ENCODE measurements at regions not wholly inside any gene's neighbourhood (a gene's known extent, or its start where the extent isn't known, plus 50 kb on each side); places are given as distances from the start of the nearest gene placed in this dataset.

DNA sequence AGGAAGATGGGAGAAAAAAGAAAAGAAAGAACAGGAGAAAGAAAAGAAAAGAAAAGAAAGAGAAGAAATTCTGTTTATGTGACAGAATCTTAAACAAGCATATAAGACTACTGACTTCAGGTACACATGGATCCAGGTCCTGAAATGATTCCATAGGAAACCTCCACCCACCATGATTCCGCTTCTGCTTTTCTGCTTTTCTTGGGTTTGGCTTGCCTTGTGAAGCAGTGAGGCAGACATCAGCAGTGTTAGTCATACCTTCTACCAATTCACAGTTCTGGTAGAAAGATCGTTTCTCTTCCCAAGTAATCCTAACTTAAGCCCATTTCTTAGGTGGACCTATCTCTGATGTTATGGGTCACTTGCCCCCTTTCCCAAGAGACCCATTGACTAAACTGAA lies 660.1 kb upstream of the RBFOX1 start:
- no peak for DNase-seq (ENCODE audit: low read depth in 2 of 2)
- TF ChIP-seq, protein P1, sequence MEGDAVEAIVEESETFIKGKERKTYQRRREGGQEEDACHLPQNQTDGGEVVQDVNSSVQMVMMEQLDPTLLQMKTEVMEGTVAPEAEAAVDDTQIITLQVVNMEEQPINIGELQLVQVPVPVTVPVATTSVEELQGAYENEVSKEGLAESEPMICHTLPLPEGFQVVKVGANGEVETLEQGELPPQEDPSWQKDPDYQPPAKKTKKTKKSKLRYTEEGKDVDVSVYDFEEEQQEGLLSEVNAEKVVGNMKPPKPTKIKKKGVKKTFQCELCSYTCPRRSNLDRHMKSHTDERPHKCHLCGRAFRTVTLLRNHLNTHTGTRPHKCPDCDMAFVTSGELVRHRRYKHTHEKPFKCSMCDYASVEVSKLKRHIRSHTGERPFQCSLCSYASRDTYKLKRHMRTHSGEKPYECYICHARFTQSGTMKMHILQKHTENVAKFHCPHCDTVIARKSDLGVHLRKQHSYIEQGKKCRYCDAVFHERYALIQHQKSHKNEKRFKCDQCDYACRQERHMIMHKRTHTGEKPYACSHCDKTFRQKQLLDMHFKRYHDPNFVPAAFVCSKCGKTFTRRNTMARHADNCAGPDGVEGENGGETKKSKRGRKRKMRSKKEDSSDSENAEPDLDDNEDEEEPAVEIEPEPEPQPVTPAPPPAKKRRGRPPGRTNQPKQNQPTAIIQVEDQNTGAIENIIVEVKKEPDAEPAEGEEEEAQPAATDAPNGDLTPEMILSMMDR (IDR thresholded peaks at IDR 0.05; ENCODE audit: low read depth, low read length) = no peak
- H3K4me3 ChIP-seq (replicated peaks in 1 of 2; ENCODE audit: low read depth in 2 of 2, low read length in 2 of 2) = no peak overlapping the region

DNA sequence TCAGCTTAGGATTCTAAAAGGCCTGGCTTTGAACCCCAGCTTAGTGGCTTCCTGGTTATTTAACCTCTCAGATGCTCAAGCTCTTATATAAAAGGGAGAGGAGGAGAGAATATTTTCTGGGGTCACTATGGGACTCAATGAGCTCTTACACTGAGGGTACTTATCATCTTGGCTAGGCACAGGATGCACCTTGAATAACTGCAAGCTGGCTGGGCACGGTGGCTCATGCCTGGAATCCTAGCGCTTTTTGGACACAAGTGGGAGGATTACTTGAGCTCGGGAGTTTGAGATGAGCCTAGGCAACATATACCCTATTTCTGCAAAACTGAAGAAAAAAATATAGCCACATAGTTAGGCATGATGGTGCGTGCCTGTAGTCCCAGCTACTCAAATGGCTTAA lies 665.3 kb upstream of the RBFOX1 start:
- TF ChIP-seq, protein P1 (IDR thresholded peaks at IDR 0.05; ENCODE audit: low read depth, low read length) = no peak
- no peak overlapping the region for H3K4me3 ChIP-seq (replicated peaks in 1 of 2; ENCODE audit: low read depth in 2 of 2, low read length in 2 of 2)
- no peak for DNase-seq (ENCODE audit: low read depth in 2 of 2)

DNA sequence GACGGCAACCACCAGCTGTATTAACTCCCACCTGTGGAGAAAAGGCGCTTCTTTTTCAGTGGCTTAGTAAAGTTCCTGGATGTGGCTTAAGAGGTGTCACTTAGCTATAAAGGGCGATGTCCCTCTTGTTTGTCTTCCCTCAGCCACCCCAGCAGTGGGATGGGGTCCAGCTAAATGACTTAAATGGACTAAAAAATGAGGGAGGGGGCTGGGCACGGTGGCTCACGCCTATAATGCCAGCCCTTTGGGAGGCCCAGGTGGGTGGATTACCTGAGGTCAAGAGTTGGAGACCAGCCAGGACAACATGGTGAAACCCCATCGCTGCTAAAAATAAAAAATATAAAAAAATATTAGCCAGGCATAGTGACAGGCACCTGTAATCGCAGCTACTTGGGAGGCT lies 667.5 kb upstream of the RBFOX1 start:
- no peak overlapping the region for H3K4me3 ChIP-seq (replicated peaks in 1 of 2; ENCODE audit: low read depth in 2 of 2, low read length in 2 of 2)
- no peak for DNase-seq (ENCODE audit: low read depth in 2 of 2)
- TF ChIP-seq, protein P1 (IDR thresholded peaks at IDR 0.05; ENCODE audit: low read depth, low read length) = no peak

DNA sequence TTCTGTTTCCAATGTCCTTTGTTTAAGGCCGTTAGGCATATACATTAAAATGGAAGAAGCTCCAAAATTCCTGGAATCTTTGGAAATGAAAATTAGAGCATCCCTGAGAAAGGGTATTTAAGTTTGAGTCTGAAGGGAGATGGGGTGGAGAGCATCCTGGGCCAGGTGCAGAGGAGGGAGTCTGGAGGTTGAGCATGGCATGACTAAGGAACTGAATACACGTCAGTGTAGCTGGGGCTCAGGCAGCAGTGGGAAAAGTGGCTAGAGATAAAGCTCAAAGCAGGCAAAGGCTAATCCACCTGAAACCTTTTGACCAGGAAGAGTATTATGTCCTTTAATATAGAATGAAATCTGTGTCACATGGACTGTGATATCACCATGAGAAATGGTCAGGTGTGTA lies 669.0 kb upstream of the RBFOX1 start:
- TF ChIP-seq, protein P1 (IDR thresholded peaks at IDR 0.05; ENCODE audit: low read depth, low read length) = no peak
- DNase-seq (ENCODE audit: low read depth in 2 of 2) = no peak
- H3K4me3 ChIP-seq (replicated peaks in 1 of 2; ENCODE audit: low read depth in 2 of 2, low read length in 2 of 2) = no peak overlapping the region

DNA sequence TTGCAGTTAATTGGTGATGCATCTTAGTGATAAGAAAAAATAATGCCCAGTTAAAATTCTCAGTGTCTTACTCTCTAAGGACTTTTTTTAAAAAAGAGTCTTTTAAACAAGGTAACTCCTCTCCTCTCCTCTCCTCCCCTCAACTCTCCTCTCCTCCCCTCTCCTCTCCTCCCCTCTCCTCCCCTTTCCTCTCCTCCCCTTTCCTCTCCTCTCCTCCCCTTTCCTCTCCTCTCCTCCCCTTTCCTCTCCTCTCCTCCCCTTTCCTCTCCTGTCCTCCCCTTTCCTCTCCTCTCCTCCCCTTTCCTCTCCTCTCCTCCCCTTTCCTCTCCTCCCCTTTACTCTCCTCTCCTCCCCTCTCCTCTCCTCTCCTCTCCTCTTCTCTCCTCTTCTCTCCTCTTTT lies 675.9 kb upstream of the RBFOX1 start:
- DNase-seq (ENCODE audit: low read depth in 2 of 2) = no peak
- H3K4me3 ChIP-seq (replicated peaks in 1 of 2; ENCODE audit: low read depth in 2 of 2, low read length in 2 of 2) = no peak overlapping the region
- TF ChIP-seq, protein P1 (IDR thresholded peaks at IDR 0.05; ENCODE audit: low read depth, low read length) = no peak

DNA sequence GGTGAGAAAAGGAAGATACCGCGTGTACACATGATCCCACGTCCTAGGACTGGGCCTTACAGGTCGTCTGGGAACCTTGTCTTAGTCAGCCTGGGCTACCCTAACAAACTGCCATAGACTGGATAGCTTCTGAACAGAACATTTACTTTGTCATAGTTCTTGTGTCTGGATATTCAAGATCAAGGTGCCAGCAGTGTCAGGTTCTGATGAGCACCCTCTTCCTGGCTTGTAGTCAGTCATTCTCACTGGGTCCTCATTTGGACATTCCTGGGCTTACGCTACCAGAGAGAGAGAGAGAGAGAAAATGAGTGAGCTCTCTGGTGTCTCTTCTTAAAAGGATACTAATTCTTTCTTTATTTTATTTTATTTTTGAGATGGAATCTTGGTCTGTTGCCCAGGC lies 685.8 kb upstream of the RBFOX1 start:
- DNase-seq (ENCODE audit: low read depth in 2 of 2) = no peak
- TF ChIP-seq, protein P1 (IDR thresholded peaks at IDR 0.05; ENCODE audit: low read depth, low read length) = no peak
- no peak overlapping the region for H3K4me3 ChIP-seq (replicated peaks in 1 of 2; ENCODE audit: low read depth in 2 of 2, low read length in 2 of 2)

DNA sequence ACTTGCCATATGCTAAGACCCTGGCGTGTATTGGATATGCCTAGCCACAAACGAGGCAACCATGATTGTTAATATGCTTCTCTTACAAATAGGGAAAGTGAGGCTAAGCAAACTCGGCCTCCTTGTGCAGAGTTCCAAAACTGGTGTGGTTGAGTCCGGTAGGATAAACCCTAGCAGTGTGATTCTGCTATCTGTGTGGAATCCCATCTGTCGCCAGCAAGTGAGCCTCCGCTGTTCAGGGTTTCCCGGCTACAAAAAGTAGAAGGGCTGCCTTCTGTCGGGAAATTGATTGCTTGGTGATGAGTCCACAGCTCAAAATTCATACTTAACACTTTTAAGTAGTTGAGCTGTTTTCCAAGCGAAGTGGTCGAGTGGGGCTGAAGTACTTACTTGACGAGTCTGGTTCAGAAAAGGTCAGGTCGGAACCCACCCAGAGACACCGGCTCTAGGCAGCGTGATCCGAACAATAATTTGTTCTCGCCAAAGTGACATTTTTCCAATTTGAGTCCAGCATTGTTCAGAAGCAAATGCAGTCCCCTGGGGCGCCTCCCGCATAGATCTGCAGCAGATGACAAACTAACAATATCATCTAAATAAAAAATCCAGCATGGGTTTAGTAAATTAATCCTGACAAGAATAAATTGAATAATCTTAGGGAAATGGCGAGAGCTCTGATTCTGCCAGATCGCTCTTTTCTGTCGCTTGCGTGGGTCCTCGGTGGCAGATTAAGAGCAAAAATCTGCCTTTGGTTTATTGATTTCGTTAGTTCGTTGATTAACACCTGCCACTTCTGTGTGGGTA lies 686.7 kb upstream of the RBFOX1 start:
- TF ChIP-seq, protein P1 (IDR thresholded peaks at IDR 0.05; ENCODE audit: low read depth, low read length) = no peak
- DNase-seq (ENCODE audit: low read depth in 2 of 2) = no peak
- H3K4me3 ChIP-seq (replicated peaks in 1 of 2; ENCODE audit: low read depth in 2 of 2, low read length in 2 of 2) = no peak overlapping the region
